ENCODE measurements at regions not wholly inside any gene's neighbourhood (a gene's known extent, or its start where the extent isn't known, plus 50 kb on each side); places are given as distances from the start of the nearest gene placed in this dataset.

GRCh38 chrX:45795546-45795945 is 594.9 kb upstream of the DIPK2B start:
- TF ChIP-seq, protein P1, sequence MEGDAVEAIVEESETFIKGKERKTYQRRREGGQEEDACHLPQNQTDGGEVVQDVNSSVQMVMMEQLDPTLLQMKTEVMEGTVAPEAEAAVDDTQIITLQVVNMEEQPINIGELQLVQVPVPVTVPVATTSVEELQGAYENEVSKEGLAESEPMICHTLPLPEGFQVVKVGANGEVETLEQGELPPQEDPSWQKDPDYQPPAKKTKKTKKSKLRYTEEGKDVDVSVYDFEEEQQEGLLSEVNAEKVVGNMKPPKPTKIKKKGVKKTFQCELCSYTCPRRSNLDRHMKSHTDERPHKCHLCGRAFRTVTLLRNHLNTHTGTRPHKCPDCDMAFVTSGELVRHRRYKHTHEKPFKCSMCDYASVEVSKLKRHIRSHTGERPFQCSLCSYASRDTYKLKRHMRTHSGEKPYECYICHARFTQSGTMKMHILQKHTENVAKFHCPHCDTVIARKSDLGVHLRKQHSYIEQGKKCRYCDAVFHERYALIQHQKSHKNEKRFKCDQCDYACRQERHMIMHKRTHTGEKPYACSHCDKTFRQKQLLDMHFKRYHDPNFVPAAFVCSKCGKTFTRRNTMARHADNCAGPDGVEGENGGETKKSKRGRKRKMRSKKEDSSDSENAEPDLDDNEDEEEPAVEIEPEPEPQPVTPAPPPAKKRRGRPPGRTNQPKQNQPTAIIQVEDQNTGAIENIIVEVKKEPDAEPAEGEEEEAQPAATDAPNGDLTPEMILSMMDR (optimal IDR thresholded peaks at IDR 0.05 in 1 of 3, IDR thresholded peaks at IDR 0.05 in 1 of 3, conservative IDR thresholded peaks at IDR 0.05 in 1 of 3; ENCODE audit: extremely low read depth in 1 of 3, insufficient read depth in 2 of 3, low read length in 3 of 3), result no peak
- TF ChIP-seq EZH2 (IDR thresholded peaks at IDR 0.05; ENCODE audit: low read length), result no peak
